ENCODE measurements at regions not wholly inside any gene's neighbourhood (a gene's known extent, or its start where the extent isn't known, plus 50 kb on each side); places are given as distances from the start of the nearest gene placed in this dataset.

DNA sequence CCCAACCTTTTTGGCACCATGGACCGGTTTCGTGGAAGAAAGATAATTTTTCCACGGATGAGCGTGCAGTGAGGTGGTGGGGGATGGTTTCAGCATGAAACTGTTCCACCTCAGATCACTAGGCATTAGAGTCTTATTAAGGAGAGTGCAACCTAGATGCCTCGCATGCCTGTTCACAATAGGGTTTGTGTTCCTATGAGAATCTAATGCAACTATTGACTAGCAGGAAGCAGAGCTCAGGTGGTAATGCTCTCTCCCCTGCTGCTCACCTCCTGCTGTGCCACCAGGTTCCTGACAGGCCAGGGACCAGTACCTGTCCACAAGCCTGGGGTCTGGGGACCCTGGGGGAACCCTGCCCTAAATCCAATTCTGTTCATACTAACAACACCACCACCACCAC is 377.8 kb downstream of the OLFM3 start:
- TF ChIP-seq, protein P1, sequence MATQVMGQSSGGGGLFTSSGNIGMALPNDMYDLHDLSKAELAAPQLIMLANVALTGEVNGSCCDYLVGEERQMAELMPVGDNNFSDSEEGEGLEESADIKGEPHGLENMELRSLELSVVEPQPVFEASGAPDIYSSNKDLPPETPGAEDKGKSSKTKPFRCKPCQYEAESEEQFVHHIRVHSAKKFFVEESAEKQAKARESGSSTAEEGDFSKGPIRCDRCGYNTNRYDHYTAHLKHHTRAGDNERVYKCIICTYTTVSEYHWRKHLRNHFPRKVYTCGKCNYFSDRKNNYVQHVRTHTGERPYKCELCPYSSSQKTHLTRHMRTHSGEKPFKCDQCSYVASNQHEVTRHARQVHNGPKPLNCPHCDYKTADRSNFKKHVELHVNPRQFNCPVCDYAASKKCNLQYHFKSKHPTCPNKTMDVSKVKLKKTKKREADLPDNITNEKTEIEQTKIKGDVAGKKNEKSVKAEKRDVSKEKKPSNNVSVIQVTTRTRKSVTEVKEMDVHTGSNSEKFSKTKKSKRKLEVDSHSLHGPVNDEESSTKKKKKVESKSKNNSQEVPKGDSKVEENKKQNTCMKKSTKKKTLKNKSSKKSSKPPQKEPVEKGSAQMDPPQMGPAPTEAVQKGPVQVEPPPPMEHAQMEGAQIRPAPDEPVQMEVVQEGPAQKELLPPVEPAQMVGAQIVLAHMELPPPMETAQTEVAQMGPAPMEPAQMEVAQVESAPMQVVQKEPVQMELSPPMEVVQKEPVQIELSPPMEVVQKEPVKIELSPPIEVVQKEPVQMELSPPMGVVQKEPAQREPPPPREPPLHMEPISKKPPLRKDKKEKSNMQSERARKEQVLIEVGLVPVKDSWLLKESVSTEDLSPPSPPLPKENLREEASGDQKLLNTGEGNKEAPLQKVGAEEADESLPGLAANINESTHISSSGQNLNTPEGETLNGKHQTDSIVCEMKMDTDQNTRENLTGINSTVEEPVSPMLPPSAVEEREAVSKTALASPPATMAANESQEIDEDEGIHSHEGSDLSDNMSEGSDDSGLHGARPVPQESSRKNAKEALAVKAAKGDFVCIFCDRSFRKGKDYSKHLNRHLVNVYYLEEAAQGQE (IDR thresholded peaks at IDR 0.05; ENCODE audit: low read depth): no peak
- TF ChIP-seq TCF12 (IDR thresholded peaks at IDR 0.05; ENCODE audit: low read depth): peak; percentile 67
- TF ChIP-seq RAD21 (IDR thresholded peaks at IDR 0.05; ENCODE audit: low read depth): no peak
- TF ChIP-seq TAF1 (IDR thresholded peaks at IDR 0.05; ENCODE audit: low read depth): no peak
- TF ChIP-seq NFIC (IDR thresholded peaks at IDR 0.05): 0 out of 2 replicates have a peak, but pooled peaks have one; percentile 22
- no peak for TF ChIP-seq CREB1 (IDR thresholded peaks at IDR 0.05; ENCODE audit: low read depth)
- TF ChIP-seq YY1 (IDR thresholded peaks at IDR 0.05; ENCODE audit: low read depth): no peak
- no peak for TF ChIP-seq EGR1 (IDR thresholded peaks at IDR 0.05)

Measured in Ishikawa (cell line).